ENCODE measurements at regions not wholly inside any gene's neighbourhood (a gene's known extent, or its start where the extent isn't known, plus 50 kb on each side); places are given as distances from the start of the nearest gene placed in this dataset.

- H3K27me3 ChIP-seq (ENCODE audit: insufficient read depth, low read length), result no peaks in the 10 kb centered on the region
- no peak for TF ChIP-seq CTCF (IDR thresholded peaks at IDR 0.05; ENCODE audit: extremely low read depth, low read depth, low read length)
- H3K36me3 ChIP-seq (ENCODE audit: insufficient read depth, low read length), result no peaks in the 10 kb centered on the region
- H2AFZ ChIP-seq (ENCODE audit: low read length), result no peak overlapping the region
- H3K4me3 ChIP-seq (ENCODE audit: insufficient read depth, low read length), result no peak overlapping the region
- no peaks in the 10 kb centered on the region for H3K9me3 ChIP-seq (ENCODE audit: low read depth, low read length)
- H3K4me1 ChIP-seq (ENCODE audit: insufficient read depth, low read length), result peaks cover 7% of the 10 kb centered on the region
- no peak overlapping the region for H3K4me2 ChIP-seq (ENCODE audit: insufficient read depth, low read length)
- DNase-seq (ENCODE audit: insufficient read length, low spot score, missing footprints), result no peak
- no peaks in the 10 kb centered on the region for H4K20me1 ChIP-seq (ENCODE audit: insufficient read depth, low read length)
- no peaks in the 10 kb centered on the region for H3K79me2 ChIP-seq (ENCODE audit: insufficient read depth, low read length)
- no peak overlapping the region for H3K27ac ChIP-seq (ENCODE audit: low read depth, low read length)
Observed at GRCh38 chr3:139285691-139286090, 58.1 kb upstream of the MRPS22 start.

GRCh38 chr3:139286241-139286640, 57.6 kb upstream of the MRPS22 start:
- no peak overlapping the region for H3K27ac ChIP-seq (ENCODE audit: low read depth, low read length)
- H3K79me2 ChIP-seq (ENCODE audit: insufficient read depth, low read length), result no peaks in the 10 kb centered on the region
- H3K9me3 ChIP-seq (ENCODE audit: low read depth, low read length), result no peaks in the 10 kb centered on the region
- H2AFZ ChIP-seq (ENCODE audit: low read length), result no peak overlapping the region
- no peak for TF ChIP-seq CTCF (IDR thresholded peaks at IDR 0.05; ENCODE audit: extremely low read depth, low read depth, low read length)
- no peaks in the 10 kb centered on the region for H3K36me3 ChIP-seq (ENCODE audit: insufficient read depth, low read length)
- no peaks in the 10 kb centered on the region for H3K27me3 ChIP-seq (ENCODE audit: insufficient read depth, low read length)
- H3K4me1 ChIP-seq (ENCODE audit: insufficient read depth, low read length), result peaks cover 7% of the 10 kb centered on the region
- no peak for DNase-seq (ENCODE audit: insufficient read length, low spot score, missing footprints)
- no peak overlapping the region for H3K4me3 ChIP-seq (ENCODE audit: insufficient read depth, low read length)
- H3K4me2 ChIP-seq (ENCODE audit: insufficient read depth, low read length), result no peak overlapping the region
- no peaks in the 10 kb centered on the region for H4K20me1 ChIP-seq (ENCODE audit: insufficient read depth, low read length)

GRCh38 chr3:139286825-139287224, 57.0 kb upstream of the MRPS22 start:
- no peak for DNase-seq (ENCODE audit: insufficient read length, low spot score, missing footprints)
- Histone ChIP-seq H3K79me2 (ENCODE audit: insufficient read depth, low read length) (no peaks in the 10 kb centered on the region), H2AFZ (ENCODE audit: low read length) (no peak overlapping the region), H3K4me1 (ENCODE audit: insufficient read depth, low read length) (peaks cover 2% of the 10 kb centered on the region), H3K4me2 (ENCODE audit: insufficient read depth, low read length) (no peak overlapping the region), H3K36me3 (ENCODE audit: insufficient read depth, low read length) (no peaks in the 10 kb centered on the region), H3K27ac (ENCODE audit: low read depth, low read length) (no peak overlapping the region), H4K20me1 (ENCODE audit: insufficient read depth, low read length) (no peaks in the 10 kb centered on the region), H3K27me3 (ENCODE audit: insufficient read depth, low read length) (no peaks in the 10 kb centered on the region), H3K9me3 (ENCODE audit: low read depth, low read length) (no peaks in the 10 kb centered on the region), H3K4me3 (ENCODE audit: insufficient read depth, low read length) (no peak overlapping the region)
- no peak for TF ChIP-seq CTCF (IDR thresholded peaks at IDR 0.05; ENCODE audit: extremely low read depth, low read depth, low read length)

GRCh38 chr3:139287557-139287956, 56.3 kb upstream of the MRPS22 start:
- TF ChIP-seq CTCF (IDR thresholded peaks at IDR 0.05; ENCODE audit: extremely low read depth, low read depth, low read length), result no peak
- peaks cover 2% of the 10 kb centered on the region for H3K4me1 ChIP-seq (ENCODE audit: insufficient read depth, low read length)
- H4K20me1 ChIP-seq (ENCODE audit: insufficient read depth, low read length), result no peaks in the 10 kb centered on the region
- H3K4me2 ChIP-seq (ENCODE audit: insufficient read depth, low read length), result no peak overlapping the region
- no peak overlapping the region for H3K4me3 ChIP-seq (ENCODE audit: insufficient read depth, low read length)
- no peaks in the 10 kb centered on the region for H3K9me3 ChIP-seq (ENCODE audit: low read depth, low read length)
- no peak overlapping the region for H2AFZ ChIP-seq (ENCODE audit: low read length)
- no peaks in the 10 kb centered on the region for H3K36me3 ChIP-seq (ENCODE audit: insufficient read depth, low read length)
- H3K27ac ChIP-seq (ENCODE audit: low read depth, low read length), result no peak overlapping the region
- no peaks in the 10 kb centered on the region for H3K79me2 ChIP-seq (ENCODE audit: insufficient read depth, low read length)
- DNase-seq (ENCODE audit: insufficient read length, low spot score, missing footprints), result no peak
- H3K27me3 ChIP-seq (ENCODE audit: insufficient read depth, low read length), result no peaks in the 10 kb centered on the region
